Esophagus muscularis mucosa (tissue), 3 donors: ENCODE measurements at regions not wholly inside any gene's neighbourhood (a gene's known extent, or its start where the extent isn't known, plus 50 kb on each side); places are given as distances from the start of the nearest gene placed in this dataset.
A peak's percentile ranks its signal among the peaks of the same experiment; 100 is the strongest.

Source experiments
- POLR2A ChIP-seq: fragments of 450-650 bp; IDR thresholded peaks from one replicate; pipeline ENCODE4 v1.6.1; 2017; ENCODE audit warnings: antibody characterized with exemption, moderate library complexity, mild to moderate bottlenecking, low read depth
- POLR2AphosphoS5 ChIP-seq, 2 donors: sonication (generic); formaldehyde crosslinking; IDR thresholded peaks; one replicate each; pipeline ENCODE4 v1.6.1; 2017; ENCODE audit warnings: antibody characterized with exemption in 2 of 2
- TF ChIP-seq, protein P1 (sequence below), 3 experiments: fragments of 200-600 bp in 2 of 3; fragments of 450-650 bp in 1 of 3; sonication (generic) in 2 of 3; IDR thresholded peaks; one replicate each; pipeline ENCODE4 v1.5.1; 2017 to 2019; ENCODE audit warnings: antibody characterized with exemption in 3 of 3, mild to moderate bottlenecking in 2 of 3, moderate library complexity in 1 of 3

- TF ChIP-seq, protein P1, sequence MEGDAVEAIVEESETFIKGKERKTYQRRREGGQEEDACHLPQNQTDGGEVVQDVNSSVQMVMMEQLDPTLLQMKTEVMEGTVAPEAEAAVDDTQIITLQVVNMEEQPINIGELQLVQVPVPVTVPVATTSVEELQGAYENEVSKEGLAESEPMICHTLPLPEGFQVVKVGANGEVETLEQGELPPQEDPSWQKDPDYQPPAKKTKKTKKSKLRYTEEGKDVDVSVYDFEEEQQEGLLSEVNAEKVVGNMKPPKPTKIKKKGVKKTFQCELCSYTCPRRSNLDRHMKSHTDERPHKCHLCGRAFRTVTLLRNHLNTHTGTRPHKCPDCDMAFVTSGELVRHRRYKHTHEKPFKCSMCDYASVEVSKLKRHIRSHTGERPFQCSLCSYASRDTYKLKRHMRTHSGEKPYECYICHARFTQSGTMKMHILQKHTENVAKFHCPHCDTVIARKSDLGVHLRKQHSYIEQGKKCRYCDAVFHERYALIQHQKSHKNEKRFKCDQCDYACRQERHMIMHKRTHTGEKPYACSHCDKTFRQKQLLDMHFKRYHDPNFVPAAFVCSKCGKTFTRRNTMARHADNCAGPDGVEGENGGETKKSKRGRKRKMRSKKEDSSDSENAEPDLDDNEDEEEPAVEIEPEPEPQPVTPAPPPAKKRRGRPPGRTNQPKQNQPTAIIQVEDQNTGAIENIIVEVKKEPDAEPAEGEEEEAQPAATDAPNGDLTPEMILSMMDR (IDR thresholded peaks at IDR 0.05): no peak
- TF ChIP-seq POLR2A (no peak), POLR2AphosphoS5 (IDR thresholded peaks at IDR 0.05) (peak in 1 of 2 donors; percentile 32)
These were observed 53.6 kb upstream of the SIRPA start for GRCh38 chr20:1841554-1842140.
